ENCODE measurements at regions not wholly inside any gene's neighbourhood (a gene's known extent, or its start where the extent isn't known, plus 50 kb on each side); places are given as distances from the start of the nearest gene placed in this dataset.

DNA sequence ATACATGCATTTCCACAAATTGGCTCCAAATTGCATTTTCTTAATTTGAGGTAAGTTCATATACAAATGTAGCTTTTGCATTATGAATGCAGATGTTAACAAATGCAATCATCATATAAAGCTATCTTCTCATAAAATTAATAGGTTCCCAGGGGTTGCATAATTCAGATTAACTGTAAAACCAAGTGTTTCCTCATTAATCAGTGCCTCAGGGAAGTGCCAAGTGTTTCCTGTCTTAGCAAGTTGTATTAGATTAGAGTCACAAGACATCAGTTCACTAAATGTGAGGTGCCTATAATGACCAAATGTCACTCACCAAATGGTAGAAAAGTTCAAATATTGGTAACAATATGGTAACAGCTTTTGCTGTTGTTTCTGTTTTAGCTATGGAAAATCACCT lies 140.8 kb downstream of the PTGER3 start:
- ATAC-seq, result no peak
- CTCF ChIA-PET, result interaction anchor here (1.2 kb wide), 1 partner anchor 11 kb away, joined by 4 read pairs; no protein-coding TSS in a partner anchor
- Histone ChIP-seq H3K9me3 (replicated peaks; ENCODE audit: control insufficient read depth, insufficient read depth, low read length) (no peaks in the 10 kb centered on the region), H3K27ac (ENCODE audit: control insufficient read depth, insufficient read depth) (no peak overlapping the region), H3K4me1 (ENCODE audit: control insufficient read depth, insufficient read depth, low read length) (no peaks in the 10 kb centered on the region), H3K36me3 (ENCODE audit: control insufficient read depth in 2 of 2, insufficient read depth in 2 of 2, low read length in 1 of 2) (no peaks in the 10 kb centered on the region), H3K79me2 (ENCODE audit: control insufficient read depth, insufficient read depth, low read length) (no peaks in the 10 kb centered on the region), H3K9ac (ENCODE audit: control insufficient read depth, insufficient read depth, low read length) (no peak overlapping the region), H3K4me2 (ENCODE audit: control insufficient read depth, insufficient read depth) (no peak overlapping the region), H3K4me3 (no peak overlapping the region), H3K27me3 (replicated peaks in 1 of 2; ENCODE audit: control insufficient read depth in 2 of 2, insufficient read depth in 2 of 2, low read length in 1 of 2) (no peaks in the 10 kb centered on the region), H4K20me1 (ENCODE audit: control insufficient read depth, insufficient read depth) (no peaks in the 10 kb centered on the region), H2AFZ (ENCODE audit: control insufficient read depth, low read depth, low read length) (no peak overlapping the region)
- RAD21 ChIA-PET (ENCODE audit: unreplicated experiment), result interaction anchor here (1.0 kb wide), 1 partner anchor 14 kb away, joined by 4 read pairs; no protein-coding TSS in a partner anchor
- BruUV-seq (replicated peaks), result no TSS peak
- intact Hi-C loops (cut with micrococcal nuclease; ENCODE audit: unreplicated experiment) (no loop called here), in situ Hi-C loops (cut with MboI) (no loop called here)
- no peak for TF ChIP-seq CHD4 (IDR thresholded peaks at IDR 0.05)
- no peak for TF ChIP-seq EZH2 (IDR thresholded peaks at IDR 0.05; ENCODE audit: borderline replicate concordance, control insufficient read depth, low read depth, low read length)
- no peak for TF ChIP-seq NBN (IDR thresholded peaks at IDR 0.05)
- no peak for TF ChIP-seq SIN3A (IDR thresholded peaks at IDR 0.05; ENCODE audit: low read depth, low read length)
- TF ChIP-seq IRF4 (IDR thresholded peaks at IDR 0.05; ENCODE audit: low read depth, low read length), result no peak
- no peak for TF ChIP-seq RBBP5 (conservative IDR thresholded peaks at IDR 0.05)
- no peak for TF ChIP-seq NFXL1 (IDR thresholded peaks at IDR 0.05; ENCODE audit: borderline replicate concordance)
- TF ChIP-seq JUND (IDR thresholded peaks at IDR 0.05; ENCODE audit: low read depth, low read length), result no peak
- no peak for TF ChIP-seq ASH2L (IDR thresholded peaks at IDR 0.05; ENCODE audit: borderline replicate concordance, low read depth)
- TF ChIP-seq HDAC2 (IDR thresholded peaks at IDR 0.05), result no peak
- no peak for TF ChIP-seq CEBPB (IDR thresholded peaks at IDR 0.05; ENCODE audit: borderline replicate concordance in 1 of 2, low read depth in 2 of 2, low read length in 2 of 2)
- no peak for TF ChIP-seq ZNF622 (IDR thresholded peaks at IDR 0.05)
- TF ChIP-seq, protein P1, sequence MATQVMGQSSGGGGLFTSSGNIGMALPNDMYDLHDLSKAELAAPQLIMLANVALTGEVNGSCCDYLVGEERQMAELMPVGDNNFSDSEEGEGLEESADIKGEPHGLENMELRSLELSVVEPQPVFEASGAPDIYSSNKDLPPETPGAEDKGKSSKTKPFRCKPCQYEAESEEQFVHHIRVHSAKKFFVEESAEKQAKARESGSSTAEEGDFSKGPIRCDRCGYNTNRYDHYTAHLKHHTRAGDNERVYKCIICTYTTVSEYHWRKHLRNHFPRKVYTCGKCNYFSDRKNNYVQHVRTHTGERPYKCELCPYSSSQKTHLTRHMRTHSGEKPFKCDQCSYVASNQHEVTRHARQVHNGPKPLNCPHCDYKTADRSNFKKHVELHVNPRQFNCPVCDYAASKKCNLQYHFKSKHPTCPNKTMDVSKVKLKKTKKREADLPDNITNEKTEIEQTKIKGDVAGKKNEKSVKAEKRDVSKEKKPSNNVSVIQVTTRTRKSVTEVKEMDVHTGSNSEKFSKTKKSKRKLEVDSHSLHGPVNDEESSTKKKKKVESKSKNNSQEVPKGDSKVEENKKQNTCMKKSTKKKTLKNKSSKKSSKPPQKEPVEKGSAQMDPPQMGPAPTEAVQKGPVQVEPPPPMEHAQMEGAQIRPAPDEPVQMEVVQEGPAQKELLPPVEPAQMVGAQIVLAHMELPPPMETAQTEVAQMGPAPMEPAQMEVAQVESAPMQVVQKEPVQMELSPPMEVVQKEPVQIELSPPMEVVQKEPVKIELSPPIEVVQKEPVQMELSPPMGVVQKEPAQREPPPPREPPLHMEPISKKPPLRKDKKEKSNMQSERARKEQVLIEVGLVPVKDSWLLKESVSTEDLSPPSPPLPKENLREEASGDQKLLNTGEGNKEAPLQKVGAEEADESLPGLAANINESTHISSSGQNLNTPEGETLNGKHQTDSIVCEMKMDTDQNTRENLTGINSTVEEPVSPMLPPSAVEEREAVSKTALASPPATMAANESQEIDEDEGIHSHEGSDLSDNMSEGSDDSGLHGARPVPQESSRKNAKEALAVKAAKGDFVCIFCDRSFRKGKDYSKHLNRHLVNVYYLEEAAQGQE (IDR thresholded peaks at IDR 0.05; ENCODE audit: low read depth, low read length), result no peak
- no peak for TF ChIP-seq YY1 (IDR thresholded peaks at IDR 0.05; ENCODE audit: low read depth, low read length)
- no peak for FAIRE-seq
- no peak for DNase-seq (ENCODE audit: low read depth, low spot score)
- SMC1A ChIA-PET (ENCODE audit: uncharacterized antibody, unreplicated experiment), result no interaction called here
- POLR2A ChIA-PET, result no interaction called here

Data from GM12878 (cell line).